ENCODE measurements at regions not wholly inside any gene's neighbourhood (a gene's known extent, or its start where the extent isn't known, plus 50 kb on each side); places are given as distances from the start of the nearest gene placed in this dataset.
"Not testable (repeated sequence)": the region's sequence is repeated elsewhere in the genome, so short reads cannot be mapped to it uniquely, and the experiment has no call there.

GRCh38 chr14:105926373-105927095, 400.2 kb downstream of the TMEM121 start:
- DNase-seq = no peak

- no peak for DNase-seq
Measured at GRCh38 chr14:105927096-105928060, 401.0 kb downstream of the TMEM121 start.

DNA sequence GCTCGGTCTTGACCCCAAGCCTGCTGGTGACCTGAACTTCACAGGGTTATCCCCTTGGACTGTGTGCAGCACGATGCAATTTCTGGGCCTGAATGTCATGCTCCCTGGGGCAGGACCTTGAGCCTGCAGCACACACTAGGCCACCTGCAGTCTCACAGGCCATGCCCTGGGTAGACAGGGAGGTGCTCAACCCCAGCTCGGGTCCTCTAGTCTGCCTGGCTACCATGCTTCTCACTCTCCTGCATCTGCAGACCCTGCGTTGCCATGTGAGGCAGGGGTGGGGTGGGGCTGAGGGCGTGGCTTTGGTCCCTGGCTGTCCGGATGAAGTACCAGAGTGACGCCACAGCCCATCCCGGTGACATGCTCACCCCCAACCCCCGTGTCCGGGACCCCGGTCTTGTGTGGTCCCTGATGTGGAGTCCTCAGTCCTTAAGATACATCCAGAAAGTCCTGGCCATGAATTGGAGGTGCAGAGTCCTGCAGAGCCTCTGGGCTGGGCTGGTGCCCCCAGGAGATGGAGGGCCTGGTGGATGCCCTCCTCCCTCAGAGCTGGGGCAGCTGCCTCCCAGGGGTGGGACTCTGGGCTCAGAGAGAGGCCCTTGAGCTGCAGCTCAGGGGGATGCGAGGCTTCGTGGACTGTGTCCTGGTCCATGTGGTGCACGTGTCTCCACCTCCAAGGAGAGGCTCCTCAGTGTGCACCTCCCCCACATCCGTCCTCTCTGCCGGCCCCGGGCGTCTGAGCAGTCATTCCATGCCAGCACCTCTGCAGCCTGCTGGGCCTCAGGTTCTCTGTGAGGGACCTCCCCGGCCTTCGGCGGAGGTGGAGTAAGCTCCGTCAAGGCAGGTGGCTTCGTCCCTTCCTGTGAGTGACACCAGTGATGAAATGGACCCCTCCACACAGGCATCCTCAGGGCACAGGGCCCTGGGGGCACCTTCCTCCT, 402.1 kb downstream of the TMEM121 start:
- DNase-seq = not testable (repeated sequence)

GRCh38 chr14:105929327-105930081, 403.1 kb downstream of the TMEM121 start:
- DNase-seq = no peak

- no peak for DNase-seq
Measured at GRCh38 chr14:105930572-105930971, 404.2 kb downstream of the TMEM121 start.

DNA sequence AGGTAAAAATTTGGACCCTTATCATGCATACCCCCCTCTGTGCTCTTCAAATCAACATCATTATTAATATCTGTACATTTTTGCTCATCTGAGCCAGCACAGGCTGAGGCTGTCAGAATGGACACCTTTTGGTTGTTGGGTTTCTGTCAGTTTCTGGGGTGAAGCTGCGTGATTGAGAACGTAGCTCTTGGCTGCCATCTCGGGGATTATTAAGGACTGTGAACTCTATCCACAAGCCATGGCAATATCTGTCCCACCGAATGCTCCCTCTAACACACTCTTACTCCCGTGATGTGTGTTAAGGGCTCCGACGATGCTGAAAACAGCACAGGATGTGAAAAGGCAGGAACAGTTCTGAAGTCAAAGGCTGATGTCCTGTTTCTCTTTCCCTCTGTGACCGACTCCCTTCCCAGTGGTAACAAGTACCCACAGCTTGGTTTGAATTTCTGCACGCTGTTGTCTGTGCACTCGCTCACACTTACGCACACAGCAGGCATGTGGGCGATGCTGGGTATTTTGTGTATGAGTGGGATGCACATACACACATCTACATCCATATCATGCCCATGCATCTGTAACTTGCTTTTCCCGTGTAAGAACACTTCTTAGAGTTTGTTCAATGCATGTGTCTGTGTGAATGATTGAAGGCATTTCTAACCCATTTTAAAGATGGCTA, 405.6 kb downstream of the TMEM121 start:
- no peak for DNase-seq

- no peak for DNase-seq
Measured at GRCh38 chr14:105933238-105933637, 406.9 kb downstream of the TMEM121 start.

- no peak for DNase-seq
Measured at GRCh38 chr14:105935384-105935783, 409.0 kb downstream of the TMEM121 start.

DNA sequence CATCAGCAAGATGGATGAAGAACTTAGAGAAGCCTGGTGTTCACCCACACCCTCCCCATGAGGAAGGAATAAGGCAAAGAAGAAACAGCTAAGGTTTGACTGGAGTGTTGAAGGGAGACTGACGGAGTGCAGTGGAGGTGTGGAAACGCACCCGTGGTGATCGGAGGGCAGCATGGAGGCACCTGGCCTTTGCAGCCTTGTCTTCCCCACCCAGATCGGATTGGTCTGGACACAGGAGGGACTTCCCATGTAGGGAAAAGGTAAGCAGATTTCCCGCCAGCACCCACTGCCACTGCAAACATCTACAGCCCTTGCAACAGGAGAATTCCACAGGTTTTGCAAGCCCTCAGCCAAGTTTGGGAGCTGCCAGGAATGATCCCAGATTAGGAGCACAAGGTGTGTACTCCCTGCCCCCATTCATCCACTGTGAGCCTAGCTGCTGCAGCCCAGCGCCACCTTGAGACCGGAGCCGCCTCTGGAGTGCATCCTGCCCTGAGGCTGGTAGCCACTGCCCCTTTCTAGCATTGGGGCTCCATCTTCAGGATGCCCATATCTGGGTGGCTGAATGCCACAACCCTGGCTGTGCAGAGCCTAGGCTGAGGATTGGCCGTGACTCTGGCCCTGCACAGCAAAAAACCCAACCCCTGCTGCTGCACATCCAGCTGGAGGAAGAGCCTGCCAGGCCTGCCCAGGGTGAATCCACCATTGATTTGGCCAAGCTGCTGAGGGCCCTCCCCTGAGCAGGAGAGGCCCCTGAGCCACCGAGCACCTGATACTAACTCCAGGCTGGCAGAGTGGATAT, 411.1 kb downstream of the TMEM121 start:
- no peak for DNase-seq

GRCh38 chr14:105938055-105938863, 411.9 kb downstream of the TMEM121 start:
- no peak for DNase-seq

GRCh38 chr14:105938959-105939358, 412.6 kb downstream of the TMEM121 start:
- DNase-seq = no peak

DNA sequence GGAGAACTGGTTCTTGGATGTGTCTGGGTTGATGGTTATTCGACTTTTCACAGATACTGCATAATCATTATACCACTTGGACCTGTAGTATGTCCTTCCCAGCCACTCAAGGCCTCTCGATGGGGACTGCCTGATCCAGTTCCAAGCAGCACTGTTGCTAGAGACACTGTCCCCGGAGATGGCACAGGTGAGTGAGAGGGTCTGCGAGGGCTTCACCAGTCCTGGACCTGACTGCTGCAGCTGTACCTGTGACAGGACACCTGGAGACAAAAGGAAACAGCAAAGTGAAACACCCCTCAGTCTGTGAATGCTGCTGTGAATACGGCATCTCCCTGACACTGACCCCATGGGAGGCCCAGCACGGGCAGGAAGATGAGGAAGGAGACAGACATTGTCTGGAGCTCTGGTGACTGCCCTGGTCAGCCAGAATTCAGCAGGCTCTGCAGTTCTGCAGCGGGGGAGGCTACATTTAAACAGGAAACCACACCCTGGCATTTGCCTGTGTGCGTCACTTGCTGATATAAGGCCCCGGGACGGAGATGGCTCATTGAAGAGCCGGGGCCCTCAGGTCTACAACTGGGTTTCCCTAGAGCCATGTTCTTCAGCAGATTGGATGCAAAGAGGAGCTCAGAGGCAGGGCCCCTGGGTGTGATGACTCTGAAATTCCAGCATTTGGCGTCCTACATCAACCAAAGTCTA, 413.6 kb downstream of the TMEM121 start:
- no peak for DNase-seq

- no peak for DNase-seq
Measured at GRCh38 chr14:105940534-105941225, 414.3 kb downstream of the TMEM121 start.

DNA sequence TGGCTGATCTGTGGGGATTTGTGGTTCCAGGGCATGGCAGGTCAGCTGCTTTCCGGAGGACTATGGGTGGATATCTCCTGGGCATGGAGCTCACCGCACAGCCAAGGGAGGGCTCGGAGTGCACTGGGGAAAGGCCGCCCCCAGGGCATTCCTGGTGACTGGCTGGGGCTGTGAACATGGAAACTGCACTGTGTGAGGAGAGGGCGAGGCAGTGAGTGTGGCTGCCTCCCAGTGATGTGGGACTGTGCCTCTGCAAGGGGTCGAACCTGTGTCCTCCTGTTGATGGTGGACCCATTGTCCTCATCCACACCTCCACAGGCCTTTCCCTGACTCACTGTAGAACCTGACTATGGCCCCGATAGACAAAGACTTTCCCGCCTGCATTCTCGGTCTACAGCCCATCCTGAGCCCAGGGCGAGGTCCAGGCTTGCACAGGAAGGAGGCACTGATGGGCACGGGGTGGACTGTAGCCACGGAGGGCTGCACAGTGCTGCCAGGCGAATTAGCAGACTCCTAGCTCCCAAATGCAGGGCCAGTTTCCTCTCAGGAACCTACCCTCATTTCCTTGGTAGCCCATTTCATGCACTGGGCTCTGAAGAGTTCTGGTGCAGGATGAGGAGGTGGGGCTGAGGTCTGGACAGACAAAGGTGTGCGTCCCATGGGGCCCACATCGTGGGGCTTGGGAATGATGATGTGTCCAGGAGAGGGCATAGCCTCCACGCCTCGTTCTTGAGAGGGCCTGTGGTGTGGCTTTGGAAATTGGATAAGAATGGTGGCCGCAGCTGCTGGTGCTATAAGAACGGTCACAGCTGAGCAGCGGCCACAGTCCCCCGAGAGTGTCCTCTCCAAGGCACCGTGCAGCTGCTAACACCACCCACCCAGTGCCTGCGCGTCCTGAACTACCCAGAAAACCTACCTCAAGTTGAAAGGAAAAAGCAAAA, 415.1 kb downstream of the TMEM121 start:
- DNase-seq = no peak

DNA sequence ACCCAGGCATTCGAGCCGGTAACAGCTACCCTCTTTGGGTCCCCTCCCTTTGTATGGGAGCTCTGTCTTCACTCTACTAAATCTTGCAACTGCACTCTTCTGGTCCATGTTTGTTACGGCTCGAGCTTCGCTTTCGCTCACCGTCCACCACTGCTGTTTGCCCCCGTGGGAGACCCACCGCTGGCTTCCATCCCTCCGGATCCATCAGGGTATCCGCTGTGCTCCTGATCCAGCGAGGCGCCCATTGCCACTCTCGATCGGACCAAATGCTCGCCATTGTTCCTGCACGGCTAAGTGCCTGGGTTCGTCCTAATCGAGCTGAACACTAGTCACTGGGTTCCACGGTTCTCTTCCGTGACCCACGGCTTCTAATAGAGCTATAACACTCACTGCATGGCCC, 416.3 kb downstream of the TMEM121 start:
- not testable (repeated sequence) for DNase-seq

- DNase-seq = no peak
Measured at GRCh38 chr14:105943973-105944602, 417.7 kb downstream of the TMEM121 start.
